ENCODE measurements at regions not wholly inside any gene's neighbourhood (a gene's known extent, or its start where the extent isn't known, plus 50 kb on each side); places are given as distances from the start of the nearest gene placed in this dataset.

- peak; percentile 30 for DNase-seq (ENCODE audit: low spot score)
Observed at GRCh38 chr2:195407783-195408182, 249.2 kb upstream of the SLC39A10 start.

DNA sequence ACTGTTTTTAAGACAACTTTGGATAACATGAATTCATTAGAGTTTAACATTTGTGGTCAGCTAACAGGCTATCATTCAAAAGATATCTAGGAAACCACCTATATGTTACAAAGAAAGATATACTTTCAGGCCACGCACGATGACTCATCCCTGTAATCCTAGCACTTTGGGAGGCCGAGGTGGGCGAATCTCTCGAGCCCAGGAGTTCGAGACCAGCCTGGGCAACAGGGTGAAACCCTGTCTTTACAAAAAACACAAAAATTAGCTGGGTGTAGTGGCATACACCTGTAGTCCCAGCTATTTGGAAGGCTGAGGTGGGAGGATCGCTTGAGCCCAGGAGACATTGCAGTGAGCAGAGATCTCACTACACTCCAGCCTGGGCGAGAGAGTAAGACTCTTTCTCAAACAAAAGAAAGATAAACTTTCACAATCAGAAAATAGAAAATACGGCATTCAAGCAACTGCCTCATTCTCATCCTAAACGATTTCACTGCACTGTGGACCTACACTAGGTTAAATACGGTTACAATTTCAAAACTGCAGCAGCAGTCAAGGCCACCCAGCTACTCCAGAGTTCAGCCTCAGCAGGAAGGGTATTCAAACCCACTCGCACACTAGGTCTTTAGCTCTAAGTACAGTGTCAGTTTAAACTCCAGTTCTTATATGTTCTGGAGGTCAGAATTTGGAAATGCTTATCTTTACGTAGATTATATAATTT lies 250.0 kb upstream of the SLC39A10 start:
- no peak for DNase-seq (ENCODE audit: low spot score)

DNA sequence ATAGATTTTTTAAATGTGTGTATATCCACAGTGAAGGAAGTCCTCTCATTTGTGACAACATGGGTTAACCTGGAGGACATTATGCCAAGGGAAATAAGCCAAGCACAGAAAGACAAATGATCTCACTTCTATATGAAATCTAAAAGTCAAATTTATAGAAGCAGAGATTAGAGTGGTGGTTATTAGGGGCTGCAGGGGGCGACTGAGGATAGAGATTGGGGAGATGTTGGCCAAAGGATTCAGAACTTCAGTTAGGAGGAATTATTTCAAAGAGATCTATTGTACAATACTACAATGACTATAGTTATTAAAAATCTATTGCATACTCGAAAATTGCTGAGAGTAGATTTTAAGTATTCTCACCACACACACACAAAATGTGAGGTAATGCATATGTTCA lies 252.4 kb upstream of the SLC39A10 start:
- DNase-seq (ENCODE audit: low spot score) = no peak

GRCh38 chr2:195396479-195396878 lies 260.5 kb upstream of the SLC39A10 start:
- no peak for DNase-seq (ENCODE audit: low spot score)

GRCh38 chr2:195395362-195395761 lies 261.7 kb upstream of the SLC39A10 start:
- no peak for DNase-seq (ENCODE audit: low spot score)

DNA sequence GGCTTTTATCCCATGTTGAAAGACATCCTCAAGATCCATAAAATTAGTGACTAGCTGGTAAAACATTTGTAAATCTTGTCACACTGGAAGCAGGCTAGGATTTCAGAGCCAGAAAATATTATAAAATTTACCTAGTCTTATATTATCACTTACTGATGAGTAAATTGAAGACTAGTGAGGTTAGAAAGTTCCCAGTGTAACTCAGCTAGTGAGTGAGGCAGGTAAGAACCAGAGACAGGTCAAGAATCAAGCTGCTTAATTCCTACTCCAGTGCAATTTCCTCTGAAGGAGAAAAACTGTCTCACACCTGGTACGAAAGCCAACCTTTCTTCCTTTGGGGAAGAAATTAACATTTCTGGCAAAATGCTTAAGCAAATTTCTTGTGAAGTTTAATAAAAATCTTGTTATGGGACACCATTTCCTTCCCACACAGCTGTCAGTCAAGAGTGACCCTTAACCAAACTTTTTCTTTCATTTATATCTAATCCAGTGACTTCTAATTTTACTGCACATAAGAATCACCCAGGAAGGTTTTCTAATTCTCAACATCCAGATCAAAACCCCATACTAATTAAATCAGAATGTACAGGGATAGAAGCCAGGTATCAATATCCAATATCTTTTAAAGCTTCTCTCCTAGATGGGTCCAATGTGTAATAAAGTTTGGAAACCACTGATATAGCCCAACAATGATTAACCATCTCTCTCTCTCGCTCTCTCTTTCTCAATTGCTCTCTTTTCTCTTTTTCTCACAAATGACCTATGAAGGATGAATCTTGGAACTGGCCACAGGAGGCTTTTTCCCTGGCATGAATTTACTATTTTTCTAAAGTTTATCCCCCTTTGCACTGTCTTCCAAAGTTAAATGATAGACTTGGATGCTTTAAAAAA lies 264.3 kb upstream of the SLC39A10 start:
- no peak for DNase-seq (ENCODE audit: low spot score)

DNA sequence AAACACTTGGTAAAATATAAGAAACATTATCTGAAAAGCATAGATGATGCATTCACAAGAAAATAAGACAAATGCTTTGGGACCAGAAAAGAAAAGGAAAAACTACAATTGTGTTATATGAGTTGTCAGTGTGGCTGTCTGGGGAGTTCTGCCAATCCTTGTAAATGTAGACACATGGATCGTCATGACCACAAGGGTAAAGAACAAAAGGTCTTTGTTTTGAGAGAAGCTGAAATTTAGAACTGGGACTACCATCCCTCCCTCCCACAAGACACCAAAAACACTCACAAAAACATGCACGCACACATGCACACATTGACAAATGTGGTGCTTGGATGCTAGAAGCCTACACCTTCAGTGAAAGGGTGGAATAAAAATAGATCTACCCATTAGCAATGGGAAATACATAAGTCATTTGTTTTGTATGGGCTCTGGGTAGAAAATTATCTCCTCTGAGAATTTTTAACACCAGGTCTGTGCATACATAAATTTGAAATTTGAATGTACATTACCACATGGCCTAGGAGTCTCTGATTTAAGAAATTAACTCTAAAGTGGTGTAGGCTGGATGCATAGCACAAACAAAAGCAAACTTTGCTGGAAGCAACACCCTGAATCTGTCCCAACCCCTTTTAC lies 266.2 kb upstream of the SLC39A10 start:
- peak; percentile 30 for DNase-seq (ENCODE audit: low spot score)

- DNase-seq (ENCODE audit: low spot score) = no peak
Observed at GRCh38 chr2:195388028-195388427, 269.0 kb upstream of the SLC39A10 start.

DNA sequence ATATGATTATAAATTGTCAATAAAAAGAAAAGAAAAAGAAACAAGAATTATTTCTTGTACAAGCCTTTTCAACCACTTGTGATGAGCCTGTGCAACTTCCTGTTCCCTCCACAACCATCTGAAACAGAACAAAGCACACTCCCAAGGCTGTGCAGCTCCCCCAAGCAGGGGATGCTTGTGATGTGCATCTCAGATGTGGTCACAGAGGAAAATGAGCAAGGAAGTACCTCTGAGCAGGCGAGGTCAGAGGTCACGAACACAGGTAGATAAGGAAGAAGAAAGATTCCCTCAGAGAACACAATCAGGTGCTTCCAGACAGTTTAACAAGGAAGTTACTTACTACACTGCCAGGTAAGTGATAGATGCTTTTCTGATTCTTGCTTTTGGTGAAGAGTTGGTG lies 274.8 kb upstream of the SLC39A10 start:
- DNase-seq (ENCODE audit: low spot score) = no peak

- no peak for DNase-seq (ENCODE audit: low spot score)
Observed at GRCh38 chr2:195370167-195370943, 286.7 kb upstream of the SLC39A10 start.

DNA sequence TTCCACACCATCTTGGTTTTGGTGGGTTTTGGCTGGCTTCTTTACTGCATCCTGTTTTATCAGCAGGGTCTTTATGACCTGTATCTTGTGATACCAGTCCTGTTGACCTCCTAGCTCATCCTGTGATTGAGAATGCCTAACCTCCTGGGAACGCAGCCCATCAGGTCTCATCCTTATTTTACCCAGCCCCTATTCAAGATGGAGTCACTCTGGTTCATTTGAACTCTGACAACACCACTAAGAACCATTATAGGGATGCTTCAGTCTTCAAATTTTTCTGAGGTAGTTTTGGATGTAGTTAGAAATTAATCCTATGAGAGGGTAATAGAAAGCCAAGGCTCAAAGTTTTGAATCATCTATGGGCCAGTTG lies 287.8 kb upstream of the SLC39A10 start:
- no peak for DNase-seq (ENCODE audit: low spot score)

DNA sequence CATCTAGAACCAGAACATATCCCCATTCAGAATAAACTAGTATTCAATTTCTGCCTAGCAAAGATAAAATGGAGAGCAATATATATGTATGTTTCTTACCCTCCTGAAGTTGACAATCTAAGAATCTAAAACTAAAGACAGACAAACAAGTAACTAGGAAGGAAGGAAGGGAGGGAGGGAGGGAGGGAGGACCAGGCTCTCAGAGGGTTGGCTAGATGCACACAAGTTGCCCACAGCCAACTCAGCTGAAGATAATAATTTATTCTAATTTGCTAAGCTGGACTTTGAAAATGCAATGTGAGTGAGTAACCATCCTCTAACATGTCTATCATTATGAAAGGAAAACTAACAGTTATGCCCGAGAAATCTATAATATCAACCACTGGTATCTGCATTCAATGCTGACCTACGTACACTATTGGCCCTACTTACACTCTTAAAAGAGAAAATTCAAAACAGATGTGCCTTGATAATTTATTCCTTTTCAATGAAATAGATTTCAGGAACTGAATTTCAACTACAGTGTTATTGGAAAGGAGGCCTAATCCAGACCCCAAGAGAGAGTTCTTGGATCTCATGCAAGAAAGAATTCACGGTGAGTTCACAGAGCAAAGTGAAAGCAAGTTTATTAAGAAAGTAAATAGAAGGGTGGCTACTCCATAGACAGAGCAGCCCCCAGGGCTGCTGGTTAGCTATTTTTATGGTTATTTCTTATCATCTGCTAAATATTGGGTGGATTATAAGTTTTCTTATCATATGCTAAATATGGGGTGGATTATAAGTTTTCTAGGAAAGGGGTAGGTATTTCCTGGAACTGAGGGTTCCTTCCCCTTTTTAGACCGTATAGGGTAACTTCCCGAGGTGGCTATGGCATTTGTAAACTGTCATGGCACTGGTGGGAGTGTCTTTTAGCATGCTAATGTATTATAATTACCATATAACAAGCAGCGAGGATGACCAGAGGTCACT lies 288.5 kb upstream of the SLC39A10 start:
- no peak for DNase-seq (ENCODE audit: low spot score)

DNA sequence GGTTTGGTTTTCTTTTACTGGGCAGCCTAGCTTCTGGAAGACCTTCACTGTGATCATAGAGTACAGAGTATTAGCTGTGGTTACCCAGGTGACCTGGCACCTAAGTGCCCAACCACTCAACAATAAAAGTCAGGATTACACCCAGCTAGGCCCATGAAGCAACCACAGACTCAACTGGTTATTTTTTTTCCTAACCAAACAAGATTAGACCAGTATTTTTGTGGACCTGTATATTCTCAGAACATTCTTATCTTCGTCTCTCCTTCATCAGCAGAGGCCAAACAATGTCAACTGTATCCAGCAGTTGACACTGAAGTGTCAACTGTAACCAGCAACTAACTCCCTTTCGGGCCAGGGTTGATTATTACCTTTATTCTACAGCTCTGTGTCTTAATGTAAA lies 289.2 kb upstream of the SLC39A10 start:
- DNase-seq (ENCODE audit: low spot score) = no peak

GRCh38 chr2:195364015-195364965 lies 292.7 kb upstream of the SLC39A10 start:
- DNase-seq (ENCODE audit: low spot score) = peak; percentile 50

DNA sequence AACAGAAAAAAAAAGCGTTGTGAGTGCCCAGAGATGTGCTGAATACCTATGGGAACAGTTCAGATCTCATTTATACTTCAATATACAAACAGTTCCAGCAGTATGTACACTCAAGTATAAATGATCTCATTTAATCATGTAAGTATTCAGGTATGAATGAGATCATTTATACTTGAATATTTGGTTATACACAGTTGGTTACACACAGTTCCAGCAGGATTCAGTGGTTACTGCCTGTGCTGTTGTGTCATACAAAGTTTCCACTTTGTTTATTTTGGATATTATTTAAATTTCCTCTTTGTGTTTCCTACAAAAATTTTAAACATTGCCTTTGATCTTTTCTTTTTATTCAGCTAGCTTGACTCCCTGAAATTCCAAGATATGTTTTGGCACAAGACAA lies 293.5 kb upstream of the SLC39A10 start:
- DNase-seq (ENCODE audit: low spot score) = peak; percentile 20

- DNase-seq (ENCODE audit: low spot score) = no peak
Observed at GRCh38 chr2:195360242-195360641, 296.8 kb upstream of the SLC39A10 start.

- DNase-seq (ENCODE audit: low spot score) = no peak
Observed at GRCh38 chr2:195359043-195359735, 297.8 kb upstream of the SLC39A10 start.

DNA sequence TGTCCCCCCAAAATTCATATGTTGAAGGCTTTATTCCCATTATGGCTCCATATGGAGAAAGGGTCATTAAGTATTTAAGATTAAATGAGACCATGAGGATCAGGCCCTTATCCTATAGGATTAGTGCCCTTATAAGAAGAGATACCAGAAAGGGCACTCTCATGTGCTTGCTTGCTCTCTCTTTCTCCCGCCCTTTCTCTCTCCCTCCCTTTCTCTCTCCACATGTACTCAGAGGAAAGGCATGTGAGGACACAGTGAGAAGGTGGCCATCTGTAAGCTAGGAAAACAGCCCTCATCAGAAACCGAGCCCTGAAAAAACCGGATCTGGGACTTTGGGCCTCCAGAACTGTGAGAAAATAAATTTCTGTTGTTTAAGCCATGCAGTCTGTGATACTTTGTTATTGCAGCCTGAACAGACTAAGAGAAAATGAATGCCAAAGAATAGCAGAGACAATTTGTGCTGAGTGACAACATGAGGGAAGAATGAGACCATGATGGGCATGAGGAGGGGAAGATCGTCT lies 300.0 kb upstream of the SLC39A10 start:
- no peak for DNase-seq (ENCODE audit: low spot score)

DNA sequence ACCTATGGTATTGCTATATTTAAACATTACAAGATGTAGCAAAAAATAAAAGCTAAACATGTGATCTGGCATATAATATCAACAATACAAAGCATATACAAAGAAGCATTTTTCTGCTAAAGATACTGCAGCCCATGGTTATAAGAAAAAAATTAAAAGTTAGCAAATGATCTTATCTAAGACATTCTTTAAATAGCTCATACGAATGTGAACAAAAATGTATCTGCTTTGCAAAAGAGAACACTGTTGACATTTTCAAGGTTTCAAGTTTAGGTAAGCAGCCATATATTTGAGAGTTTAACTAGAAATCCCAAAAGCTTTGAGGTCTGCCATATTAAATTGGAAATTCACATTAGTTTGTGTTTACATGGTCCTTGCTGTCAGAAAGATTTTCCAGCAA lies 301.0 kb upstream of the SLC39A10 start:
- no peak for DNase-seq (ENCODE audit: low spot score)

All from SW480 (cell line).